HUES64 (cell line): ENCODE measurements at regions not wholly inside any gene's neighbourhood (a gene's known extent, or its start where the extent isn't known, plus 50 kb on each side); places are given as distances from the start of the nearest gene placed in this dataset.

Experiments used
- H3K27ac ChIP-seq: 2 replicates; pipeline ENCODE4 v1.7.0; 2013; ENCODE audit warnings: low read depth, low read length, inconsistent platforms
- H3K27me3 ChIP-seq: 2 replicates; pipeline ENCODE4 v1.6.1; 2013; ENCODE audit warnings: mild to moderate bottlenecking, low read length; ENCODE audit not compliant: insufficient read depth
- H3K36me3 ChIP-seq: 2 replicates; pipeline ENCODE4 v1.6.1; 2013; ENCODE audit warnings: mild to moderate bottlenecking, low read length; ENCODE audit not compliant: insufficient read depth
- H3K4me1 ChIP-seq: 2 replicates; pipeline ENCODE4 v1.6.1; 2013; ENCODE audit warnings: mild to moderate bottlenecking, low read length, moderate library complexity; ENCODE audit not compliant: insufficient read depth
- H3K4me3 ChIP-seq: 2 replicates; pipeline ENCODE4 v1.5.1; 2013; ENCODE audit warnings: mild to moderate bottlenecking, low read length, moderate library complexity
- H3K9ac ChIP-seq: 2 replicates; pipeline ENCODE4 v1.6.1; 2013; ENCODE audit warnings: mild to moderate bottlenecking, low read depth, low read length
- H3K9me3 ChIP-seq: 2 replicates; pipeline ENCODE4 v1.6.1; 2013; ENCODE audit warnings: low read depth, low read length; ENCODE audit not compliant: insufficient read depth
- WGBS: fragments of 150-250, 120-280 bp; methylation state at CpG from one replicate; pipeline ENCODE4 v1.1.7; 2013; ENCODE audit warnings: missing lambda C conversion rate; 5-methylcytosine and 5-hydroxymethylcytosine counted together

GRCh38 chr1:209076688-209077087, 506.8 kb upstream of the CAMK1G start:
- Histone ChIP-seq H3K27me3 (no peaks in the 10 kb centered on the region), H3K27ac (no peak overlapping the region), H3K36me3 (no peaks in the 10 kb centered on the region), H3K4me1 (peaks cover 7% of the 10 kb centered on the region; the same call in 1 of the 2 replicates), H3K4me3 (no peak overlapping the region), H3K9ac (no peak overlapping the region), H3K9me3 (no peaks in the 10 kb centered on the region)
- WGBS, result 95% methylated on average over 3 of the region's 3 CpGs

- Histone ChIP-seq H3K4me3 (no peak overlapping the region), H3K9ac (no peak overlapping the region), H3K36me3 (no peaks in the 10 kb centered on the region), H3K27ac (no peak overlapping the region), H3K4me1 (peaks cover 7% of the 10 kb centered on the region; the same call in 1 of the 2 replicates), H3K9me3 (no peaks in the 10 kb centered on the region), H3K27me3 (no peaks in the 10 kb centered on the region)
- WGBS, result 66% methylated on average over 5 of the region's 5 CpGs
Measured at GRCh38 chr1:209080170-209080781, 503.2 kb upstream of the CAMK1G start.

DNA sequence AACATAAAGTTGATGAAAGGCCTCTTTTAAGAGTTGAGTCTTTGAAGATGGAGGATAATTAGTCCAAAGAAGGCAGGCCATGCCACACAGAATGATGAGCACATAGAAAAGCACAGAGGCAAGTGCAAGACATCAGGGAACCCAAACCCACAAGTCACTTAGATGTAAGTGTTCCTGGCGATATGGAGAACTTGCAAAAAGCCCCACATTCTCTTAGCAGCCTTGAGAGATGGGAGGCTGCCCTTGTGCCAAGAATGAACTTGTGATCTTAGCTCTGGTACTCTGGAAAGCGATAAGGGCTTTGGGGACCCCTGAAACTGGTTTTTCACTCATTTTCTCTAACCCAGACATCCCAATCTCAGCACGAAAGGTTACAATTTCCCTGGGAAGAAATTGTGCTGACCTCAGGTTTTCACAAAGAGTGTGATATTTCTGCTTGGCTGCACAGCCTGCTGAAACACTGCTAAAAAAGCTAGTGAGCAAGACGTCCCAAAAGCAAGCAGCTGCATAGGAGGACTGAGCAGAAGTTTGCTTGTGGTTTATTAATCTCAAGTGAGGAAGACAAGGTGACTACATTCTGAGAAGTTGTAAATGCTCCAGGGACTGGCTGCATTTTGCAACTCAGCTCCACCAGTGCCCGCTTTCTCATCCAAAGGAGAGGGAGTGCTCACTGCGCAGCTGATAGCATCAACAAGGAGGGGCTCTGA, 496.9 kb upstream of the CAMK1G start:
- H3K9me3 ChIP-seq, result no peaks in the 10 kb centered on the region
- no peaks in the 10 kb centered on the region for H3K4me1 ChIP-seq
- no peaks in the 10 kb centered on the region for H3K36me3 ChIP-seq
- no peak overlapping the region for H3K9ac ChIP-seq
- 86% methylated on average over 6 of the region's 6 CpGs for WGBS
- H3K27ac ChIP-seq, result no peak overlapping the region
- no peaks in the 10 kb centered on the region for H3K27me3 ChIP-seq
- no peak overlapping the region for H3K4me3 ChIP-seq

GRCh38 chr1:209094384-209094783, 489.1 kb upstream of the CAMK1G start:
- Histone ChIP-seq H3K4me1 (no peaks in the 10 kb centered on the region), H3K27ac (no peak overlapping the region), H3K27me3 (no peaks in the 10 kb centered on the region), H3K4me3 (no peak overlapping the region), H3K9ac (no peak overlapping the region), H3K36me3 (no peaks in the 10 kb centered on the region), H3K9me3 (no peaks in the 10 kb centered on the region)

DNA sequence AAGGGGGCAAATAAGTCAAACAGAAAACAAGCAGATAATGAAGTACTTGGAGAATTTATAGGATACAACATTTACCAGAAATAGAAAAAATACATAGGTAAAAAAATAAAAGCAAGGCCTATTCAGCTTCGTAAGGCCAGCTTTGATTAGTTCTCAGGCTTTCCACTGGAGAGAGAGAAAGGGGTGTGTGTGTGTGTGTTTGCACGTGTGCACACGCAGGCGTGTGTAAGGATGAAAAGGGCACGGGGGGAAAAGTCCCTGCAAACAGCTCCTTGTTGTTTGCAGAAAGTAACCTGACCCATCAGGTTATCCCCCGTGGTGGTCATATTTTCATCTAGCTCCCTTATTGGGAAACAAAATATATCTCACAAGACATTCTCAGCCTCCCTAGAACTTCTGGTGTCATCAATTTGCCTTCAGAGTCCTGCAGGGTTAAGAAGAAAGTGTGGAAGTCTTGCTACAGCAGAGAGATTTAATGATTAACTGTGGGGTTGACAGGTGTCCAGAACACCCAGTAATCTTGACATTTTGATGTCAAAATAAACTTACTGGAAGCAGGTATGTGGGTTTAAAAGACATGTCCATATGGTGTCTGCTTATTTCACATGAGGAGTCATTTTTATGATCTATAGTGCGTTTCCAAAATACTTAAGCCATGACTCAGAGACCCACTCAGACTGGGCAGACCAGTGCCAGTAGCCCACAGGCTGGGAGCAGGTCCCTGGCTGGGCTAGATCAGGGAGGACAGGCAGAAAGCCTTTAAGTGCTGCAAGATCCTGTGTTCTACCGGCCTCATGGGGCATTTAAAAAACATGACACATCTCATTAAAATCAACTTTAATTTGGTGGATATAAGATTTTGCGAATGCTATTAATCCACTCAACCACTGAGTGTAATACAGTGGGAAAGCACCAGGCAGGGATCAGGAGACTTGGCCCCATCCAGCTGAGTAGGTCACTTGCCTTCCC, 487.6 kb upstream of the CAMK1G start:
- Histone ChIP-seq H3K4me3 (no peak overlapping the region), H3K36me3 (no peaks in the 10 kb centered on the region), H3K9me3 (no peaks in the 10 kb centered on the region), H3K27ac (no peak overlapping the region), H3K4me1 (no peaks in the 10 kb centered on the region), H3K9ac (no peak overlapping the region), H3K27me3 (no peaks in the 10 kb centered on the region)
- 93% methylated on average over 9 of the region's 9 CpGs for WGBS

GRCh38 chr1:209100460-209100859, 483.1 kb upstream of the CAMK1G start:
- Histone ChIP-seq H3K36me3 (no peaks in the 10 kb centered on the region), H3K27me3 (no peaks in the 10 kb centered on the region), H3K4me1 (peaks cover under 1% of the 10 kb centered on the region; the same call in 1 of the 2 replicates), H3K27ac (no peak overlapping the region), H3K9me3 (no peaks in the 10 kb centered on the region), H3K9ac (no peak overlapping the region), H3K4me3 (no peak overlapping the region)
- 97% methylated on average over 5 of the region's 5 CpGs for WGBS

DNA sequence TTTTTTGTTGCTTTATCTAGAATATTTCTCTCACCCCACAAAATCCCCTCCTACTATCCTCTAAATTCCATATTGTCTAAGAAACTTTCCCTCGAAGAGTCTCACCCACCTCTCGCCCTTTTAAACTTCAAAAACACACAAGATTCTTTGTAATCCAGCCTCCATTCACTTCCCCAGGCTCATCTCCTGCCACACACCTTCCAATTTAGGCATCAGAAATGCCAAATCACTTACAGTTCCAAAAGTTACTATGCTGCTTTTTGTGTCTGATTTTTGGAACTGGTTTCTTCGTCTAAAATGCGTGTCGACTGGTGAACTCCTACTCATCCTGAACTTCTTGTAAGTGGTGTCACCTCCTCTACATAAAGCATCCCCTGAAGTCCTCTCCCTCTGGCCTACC, 482.4 kb upstream of the CAMK1G start:
- no peaks in the 10 kb centered on the region for H3K9me3 ChIP-seq
- no peak overlapping the region for H3K4me3 ChIP-seq
- 92% methylated on average over 5 of the region's 5 CpGs for WGBS
- H3K27ac ChIP-seq, result no peak overlapping the region
- H3K27me3 ChIP-seq, result no peaks in the 10 kb centered on the region
- no peak overlapping the region for H3K9ac ChIP-seq
- no peaks in the 10 kb centered on the region for H3K36me3 ChIP-seq
- peaks cover 7% of the 10 kb centered on the region; the same call in 1 of the 2 replicates for H3K4me1 ChIP-seq

DNA sequence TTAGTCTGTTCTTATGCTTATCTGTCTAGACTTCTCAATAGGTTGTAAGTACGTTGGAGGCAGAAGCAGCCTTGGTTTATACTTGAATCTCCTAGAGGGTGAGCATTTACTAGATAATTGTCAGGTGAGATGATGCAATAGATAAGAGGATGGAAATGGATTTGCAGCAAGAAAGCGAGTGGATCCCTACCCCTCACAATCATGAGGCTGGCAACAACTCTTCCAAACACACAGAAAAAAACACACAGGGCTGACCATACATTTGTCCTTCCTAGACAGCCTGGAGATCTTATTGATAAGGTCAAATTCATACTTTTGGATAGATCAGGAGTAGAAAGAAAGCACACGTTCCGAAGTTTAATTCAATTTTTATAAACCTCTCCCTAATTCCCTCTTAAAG, 481.4 kb upstream of the CAMK1G start:
- WGBS, result 64% methylated on average over 2 of the region's 4 CpGs
- no peak overlapping the region for H3K4me3 ChIP-seq
- peaks cover 8% of the 10 kb centered on the region for H3K4me1 ChIP-seq
- H3K36me3 ChIP-seq, result no peaks in the 10 kb centered on the region
- no peaks in the 10 kb centered on the region for H3K27me3 ChIP-seq
- no peaks in the 10 kb centered on the region for H3K9me3 ChIP-seq
- no peak overlapping the region for H3K9ac ChIP-seq
- H3K27ac ChIP-seq, result no peak overlapping the region

DNA sequence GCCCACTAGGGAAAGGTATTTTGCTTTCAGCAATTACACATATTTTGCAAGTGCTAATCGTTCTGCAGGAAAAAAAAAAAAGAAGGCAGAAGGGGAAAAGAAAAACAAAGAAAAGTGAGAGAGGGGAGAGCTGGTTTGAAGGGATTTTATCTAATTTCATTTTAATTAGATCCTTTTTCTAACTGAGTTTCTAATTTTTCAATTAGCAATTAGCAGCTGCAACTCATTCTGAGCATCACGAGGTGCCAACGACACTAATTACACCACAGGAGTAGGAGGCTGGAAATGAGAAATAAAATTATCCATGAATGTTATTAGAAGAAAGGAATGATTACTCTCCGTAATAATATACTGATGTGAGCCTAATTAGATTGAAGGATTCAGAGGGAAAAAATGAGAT, 481.0 kb upstream of the CAMK1G start:
- Histone ChIP-seq H3K36me3 (no peaks in the 10 kb centered on the region), H3K9ac (no peak overlapping the region), H3K27me3 (no peaks in the 10 kb centered on the region), H3K27ac (no peak overlapping the region), H3K9me3 (no peaks in the 10 kb centered on the region), H3K4me3 (no peak overlapping the region), H3K4me1 (peaks cover 8% of the 10 kb centered on the region)
- 90% methylated on average over 4 of the region's 4 CpGs for WGBS

DNA sequence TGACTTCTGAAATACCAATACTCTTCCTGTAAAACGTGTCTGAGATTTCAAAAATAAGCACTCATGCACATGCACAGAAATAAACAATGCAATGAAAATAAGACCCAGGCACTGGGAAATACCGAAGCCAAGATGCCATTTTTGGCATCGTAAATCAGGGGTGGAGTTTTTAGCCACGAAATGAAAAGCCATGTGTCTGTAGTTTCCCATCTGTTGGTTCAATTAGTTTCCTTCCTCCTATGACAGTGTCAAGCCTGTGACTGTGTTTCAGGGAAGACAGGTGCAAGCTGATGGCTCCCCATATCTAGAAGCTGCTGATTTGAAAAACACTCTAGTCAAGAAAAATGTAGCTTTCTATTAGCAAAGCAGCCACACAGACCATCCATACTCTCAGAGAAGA, 480.4 kb upstream of the CAMK1G start:
- WGBS, result 85% methylated on average over 4 of the region's 4 CpGs
- no peaks in the 10 kb centered on the region for H3K27me3 ChIP-seq
- H3K9ac ChIP-seq, result no peak overlapping the region
- H3K36me3 ChIP-seq, result no peaks in the 10 kb centered on the region
- H3K9me3 ChIP-seq, result no peaks in the 10 kb centered on the region
- peaks cover 8% of the 10 kb centered on the region for H3K4me1 ChIP-seq
- H3K4me3 ChIP-seq, result no peak overlapping the region
- H3K27ac ChIP-seq, result no peak overlapping the region

- no peak overlapping the region for H3K27ac ChIP-seq
- H3K4me3 ChIP-seq, result no peak overlapping the region
- peaks cover 8% of the 10 kb centered on the region for H3K4me1 ChIP-seq
- no peaks in the 10 kb centered on the region for H3K27me3 ChIP-seq
- no peaks in the 10 kb centered on the region for H3K36me3 ChIP-seq
- H3K9me3 ChIP-seq, result no peaks in the 10 kb centered on the region
- no peak overlapping the region for H3K9ac ChIP-seq
- 90% methylated on average over 3 of the region's 3 CpGs for WGBS
Measured at GRCh38 chr1:209104646-209105045, 478.9 kb upstream of the CAMK1G start.
